DMS 273 (cell line): ENCODE measurements at regions not wholly inside any gene's neighbourhood (a gene's known extent, or its start where the extent isn't known, plus 50 kb on each side); places are given as distances from the start of the nearest gene placed in this dataset.

Source experiments
- DNase-seq: peaks from one replicate; lab custom pipeline; 2025; ENCODE audit not compliant: unreplicated experiment; lab: John Stamatoyannopoulos, UW

- peak; percentile 76 for DNase-seq
These were observed 458.8 kb upstream of the NRXN1 start for GRCh38 chr2:51490576-51491234.

DNA sequence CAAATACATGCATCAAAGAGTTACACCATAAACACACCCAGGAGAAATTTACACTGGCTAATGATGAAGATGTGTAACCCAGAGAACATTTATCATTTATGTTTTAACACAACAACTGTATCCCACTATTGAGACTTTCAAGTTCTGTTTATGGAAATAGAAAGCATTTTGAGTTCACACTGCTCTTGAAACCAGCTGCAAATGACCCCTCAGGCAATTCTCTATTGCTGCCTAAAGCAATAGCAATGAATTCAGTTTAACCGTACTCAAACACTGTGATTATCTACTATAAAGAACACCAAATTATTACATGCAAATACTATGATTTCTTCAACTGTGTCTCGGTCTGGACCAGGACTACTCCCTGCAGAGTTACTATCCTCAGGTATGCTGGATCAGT lies 452.7 kb upstream of the NRXN1 start:
- DNase-seq = no peak

- DNase-seq = no peak
These were observed 451.8 kb upstream of the NRXN1 start for GRCh38 chr2:51483720-51484119.

DNA sequence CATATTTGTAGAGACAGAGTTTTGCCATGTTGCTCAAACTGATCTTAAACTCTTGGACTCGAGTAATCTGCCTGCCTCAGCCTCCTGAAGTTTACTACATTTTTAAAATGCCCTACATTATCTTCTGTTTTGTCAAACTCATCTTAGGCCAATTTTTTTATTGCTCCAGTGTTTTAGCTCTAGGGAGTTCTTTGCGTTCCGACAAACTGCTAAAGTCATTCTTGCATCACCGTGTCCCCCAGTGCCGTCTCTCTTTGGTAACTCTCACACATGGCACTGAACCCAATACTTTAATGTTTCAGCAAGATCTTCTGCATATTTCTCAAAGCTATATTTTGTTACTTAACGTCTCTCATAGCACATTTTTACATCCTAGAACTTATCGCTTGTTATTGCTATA lies 440.9 kb upstream of the NRXN1 start:
- DNase-seq = no peak

GRCh38 chr2:51472300-51472699 lies 440.4 kb upstream of the NRXN1 start:
- no peak for DNase-seq

- no peak for DNase-seq
These were observed 437.2 kb upstream of the NRXN1 start for GRCh38 chr2:51469102-51469501.

DNA sequence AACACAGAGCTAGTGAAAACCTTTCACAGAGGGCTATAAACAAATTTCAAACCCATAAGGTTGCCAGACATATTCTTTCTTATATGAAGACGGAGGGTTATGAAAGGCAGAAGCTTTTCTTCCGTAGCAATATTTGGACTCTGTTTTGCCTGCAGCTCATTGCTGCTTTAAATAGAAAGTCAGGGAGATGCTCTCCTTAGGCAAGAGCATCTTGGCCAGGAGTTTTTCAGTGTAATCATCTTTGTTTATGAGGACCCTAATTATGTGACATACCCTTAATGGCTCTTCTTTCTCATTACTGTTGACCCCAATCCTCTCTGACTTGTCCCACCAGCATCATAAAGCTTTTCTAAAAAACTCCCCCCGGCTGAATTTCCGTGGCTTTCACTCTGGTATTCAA lies 433.4 kb upstream of the NRXN1 start:
- DNase-seq = no peak

DNA sequence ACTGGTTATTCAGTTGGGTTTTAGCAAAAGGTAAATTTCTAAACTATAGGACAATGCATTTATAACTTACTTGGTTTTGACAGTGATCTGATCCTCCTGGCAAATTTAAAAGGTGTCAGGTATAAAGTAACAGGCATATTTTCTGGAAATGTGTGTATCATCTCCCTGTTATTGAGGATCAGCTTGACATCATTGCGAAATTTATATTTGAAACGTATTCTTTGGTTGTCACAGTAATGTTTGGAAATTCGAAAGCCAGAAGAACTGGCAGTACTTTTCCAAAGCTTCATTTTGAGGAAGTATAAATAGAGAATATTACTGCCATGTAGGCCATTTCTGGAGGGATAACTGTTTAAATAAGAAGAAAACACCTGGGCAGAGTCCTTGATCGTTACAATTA lies 422.2 kb upstream of the NRXN1 start:
- no peak for DNase-seq

DNA sequence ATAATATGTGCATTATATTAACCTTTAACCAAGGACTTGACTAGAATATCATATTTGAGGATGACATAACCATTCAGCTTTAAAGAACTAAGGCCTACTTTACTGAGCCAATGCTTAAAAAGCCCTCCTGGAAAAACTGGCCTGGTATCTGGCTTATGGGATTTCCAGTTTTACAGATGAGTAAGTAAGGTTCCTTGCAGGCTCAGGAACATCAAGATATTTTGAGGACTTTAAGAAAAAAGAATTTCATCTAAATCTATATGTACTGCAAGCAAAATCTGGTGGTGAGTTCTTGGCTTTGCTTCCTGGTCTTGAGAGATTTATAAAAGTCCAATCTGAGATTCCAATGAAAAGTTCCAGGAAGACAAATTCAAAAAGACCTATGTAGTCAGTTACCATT lies 417.0 kb upstream of the NRXN1 start:
- no peak for DNase-seq

DNA sequence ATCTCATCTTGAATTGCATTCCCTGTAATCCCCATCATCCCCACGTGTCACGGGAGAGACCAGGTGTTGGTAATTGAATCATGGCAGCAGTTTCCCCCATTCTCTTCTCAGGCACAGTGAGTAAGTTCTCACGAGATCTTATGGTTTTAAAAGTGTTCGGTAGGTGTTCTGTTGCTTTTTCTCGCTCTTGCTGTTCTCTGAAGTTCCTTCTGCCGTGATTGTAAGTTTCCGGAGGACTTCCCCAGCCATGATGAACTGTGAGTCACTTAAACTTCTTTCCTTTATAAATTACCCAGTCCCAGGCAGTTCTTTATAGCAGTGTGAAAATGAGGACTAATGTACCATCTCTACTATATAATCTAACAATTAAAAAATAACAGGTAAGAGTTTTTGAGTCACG lies 409.9 kb upstream of the NRXN1 start:
- no peak for DNase-seq

- peak; percentile 11 for DNase-seq
These were observed 392.5 kb upstream of the NRXN1 start for GRCh38 chr2:51424418-51424817.

GRCh38 chr2:51420511-51420910 lies 388.6 kb upstream of the NRXN1 start:
- no peak for DNase-seq

DNA sequence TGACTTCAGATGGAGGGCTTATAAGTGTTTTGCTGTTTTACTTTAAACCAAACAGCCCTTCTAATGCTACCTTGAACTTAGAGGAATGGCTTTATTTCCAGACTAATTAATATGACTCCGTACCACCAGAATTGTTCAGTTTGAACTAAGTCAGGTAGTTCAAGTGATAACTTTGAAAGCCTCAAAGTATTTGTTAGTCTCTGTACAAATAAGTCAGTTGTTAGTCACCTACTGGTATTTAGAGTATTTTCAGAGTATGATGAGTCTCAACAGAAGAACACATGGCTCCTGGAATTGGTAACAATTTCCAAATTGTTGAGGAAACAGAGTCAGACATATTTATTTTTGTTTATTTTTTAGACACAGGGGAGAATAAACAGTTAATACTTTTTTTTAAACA lies 381.8 kb upstream of the NRXN1 start:
- no peak for DNase-seq

GRCh38 chr2:51410331-51410730 lies 378.4 kb upstream of the NRXN1 start:
- no peak for DNase-seq

DNA sequence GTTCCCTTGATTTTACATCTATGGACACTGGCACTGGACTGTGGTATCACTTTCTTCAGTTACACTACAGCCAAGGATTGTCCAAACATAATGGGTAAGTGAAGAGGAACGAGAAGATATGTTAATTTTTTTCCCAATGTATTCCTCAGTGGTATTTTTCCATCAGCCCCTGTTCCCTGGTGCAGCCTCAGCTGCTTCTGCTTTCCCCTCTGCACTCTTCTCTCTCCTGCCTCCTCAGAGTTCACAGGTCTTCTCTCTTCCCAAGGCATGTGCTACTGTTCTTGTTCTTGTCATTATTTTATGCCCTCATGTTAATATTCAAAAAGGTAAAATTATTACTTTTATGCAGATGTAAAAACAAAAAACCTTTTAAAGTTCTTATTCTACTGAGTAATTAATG lies 378.0 kb upstream of the NRXN1 start:
- DNase-seq = no peak

GRCh38 chr2:51404226-51404625 lies 372.3 kb upstream of the NRXN1 start:
- DNase-seq = peak; percentile 19

GRCh38 chr2:51401546-51401945 lies 369.6 kb upstream of the NRXN1 start:
- DNase-seq = peak; percentile 74

GRCh38 chr2:51387235-51387634 lies 355.3 kb upstream of the NRXN1 start:
- no peak for DNase-seq

GRCh38 chr2:51379997-51380396 lies 348.1 kb upstream of the NRXN1 start:
- DNase-seq = no peak

DNA sequence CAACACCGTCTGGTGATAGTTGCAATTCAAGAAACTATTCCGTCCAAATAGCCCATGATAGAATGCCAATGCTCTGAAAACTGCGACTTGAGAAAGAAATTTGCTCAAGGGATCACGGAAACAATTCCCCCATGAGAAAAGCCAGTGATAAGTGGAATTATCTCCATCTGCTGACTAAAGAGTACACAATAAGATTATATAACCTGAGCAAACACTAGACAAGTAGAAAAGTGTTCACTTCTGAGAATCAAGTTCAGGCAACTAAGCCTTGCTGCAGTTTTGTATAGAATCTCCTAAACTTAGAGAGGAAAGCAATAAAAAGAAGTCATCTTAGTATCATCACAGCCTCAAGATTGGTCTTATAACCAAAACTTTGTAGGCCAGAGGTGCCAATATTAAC lies 336.3 kb upstream of the NRXN1 start:
- no peak for DNase-seq

- DNase-seq = no peak
These were observed 318.2 kb upstream of the NRXN1 start for GRCh38 chr2:51350100-51350499.

GRCh38 chr2:51344886-51345285 lies 313.0 kb upstream of the NRXN1 start:
- DNase-seq = peak; percentile 23
